GM12872 (cell line): ENCODE measurements at regions not wholly inside any gene's neighbourhood (a gene's known extent, or its start where the extent isn't known, plus 50 kb on each side); places are given as distances from the start of the nearest gene placed in this dataset.

Experiments
- CTCF ChIP-seq: IDR thresholded peaks from 3 replicates; pipeline ENCODE4 v1.5.1; 2011; ENCODE audit warnings: low read depth, mild to moderate bottlenecking, low read length, moderate library complexity; ENCODE audit not compliant: insufficient read depth

- TF ChIP-seq CTCF: peak; percentile 90
These were observed 227.6 kb upstream of the ASIC2 start for GRCh38 chr17:33520426-33521330.

GRCh38 chr17:33521784-33522183, 228.7 kb upstream of the ASIC2 start:
- TF ChIP-seq CTCF: peak; percentile 28; the same call in 1 of the 3 replicates

GRCh38 chr17:33522623-33523022, 229.5 kb upstream of the ASIC2 start:
- TF ChIP-seq CTCF: no peak

GRCh38 chr17:33523577-33523981, 230.5 kb upstream of the ASIC2 start:
- TF ChIP-seq CTCF: no peak

- no peak for TF ChIP-seq CTCF
These were observed 232.1 kb upstream of the ASIC2 start for GRCh38 chr17:33525186-33525585.

GRCh38 chr17:33526717-33527116, 233.6 kb upstream of the ASIC2 start:
- no peak for TF ChIP-seq CTCF

- TF ChIP-seq CTCF: no peak
These were observed 234.2 kb upstream of the ASIC2 start for GRCh38 chr17:33527290-33527689.
